ENCODE measurements at regions not wholly inside any gene's neighbourhood (a gene's known extent, or its start where the extent isn't known, plus 50 kb on each side); places are given as distances from the start of the nearest gene placed in this dataset.
A peak's percentile ranks its signal among the peaks of the same experiment; 100 is the strongest.

DNA sequence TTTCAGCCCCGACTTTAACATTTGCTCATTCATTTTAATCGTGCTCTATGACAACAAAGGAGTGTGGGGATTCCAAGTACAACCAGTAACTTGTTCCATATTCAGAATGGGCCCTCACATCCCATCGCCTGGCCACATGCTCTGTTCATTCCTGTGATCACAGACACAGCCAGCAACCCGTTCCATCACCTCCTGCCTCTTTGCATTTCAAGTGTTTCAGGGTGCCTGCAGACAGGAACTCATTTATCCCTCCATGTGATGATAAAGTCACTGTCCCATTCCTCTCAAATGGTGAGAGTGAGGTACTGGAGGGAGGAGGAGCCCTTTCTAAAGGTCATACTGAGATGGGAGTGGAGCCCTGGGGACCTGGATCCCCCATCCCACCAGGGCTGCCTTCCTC is 571.1 kb downstream of the MAT2B start:
- TF ChIP-seq, protein P1, sequence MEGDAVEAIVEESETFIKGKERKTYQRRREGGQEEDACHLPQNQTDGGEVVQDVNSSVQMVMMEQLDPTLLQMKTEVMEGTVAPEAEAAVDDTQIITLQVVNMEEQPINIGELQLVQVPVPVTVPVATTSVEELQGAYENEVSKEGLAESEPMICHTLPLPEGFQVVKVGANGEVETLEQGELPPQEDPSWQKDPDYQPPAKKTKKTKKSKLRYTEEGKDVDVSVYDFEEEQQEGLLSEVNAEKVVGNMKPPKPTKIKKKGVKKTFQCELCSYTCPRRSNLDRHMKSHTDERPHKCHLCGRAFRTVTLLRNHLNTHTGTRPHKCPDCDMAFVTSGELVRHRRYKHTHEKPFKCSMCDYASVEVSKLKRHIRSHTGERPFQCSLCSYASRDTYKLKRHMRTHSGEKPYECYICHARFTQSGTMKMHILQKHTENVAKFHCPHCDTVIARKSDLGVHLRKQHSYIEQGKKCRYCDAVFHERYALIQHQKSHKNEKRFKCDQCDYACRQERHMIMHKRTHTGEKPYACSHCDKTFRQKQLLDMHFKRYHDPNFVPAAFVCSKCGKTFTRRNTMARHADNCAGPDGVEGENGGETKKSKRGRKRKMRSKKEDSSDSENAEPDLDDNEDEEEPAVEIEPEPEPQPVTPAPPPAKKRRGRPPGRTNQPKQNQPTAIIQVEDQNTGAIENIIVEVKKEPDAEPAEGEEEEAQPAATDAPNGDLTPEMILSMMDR (IDR thresholded peaks at IDR 0.05; ENCODE audit: low read depth, low read length) = no peak

DNA sequence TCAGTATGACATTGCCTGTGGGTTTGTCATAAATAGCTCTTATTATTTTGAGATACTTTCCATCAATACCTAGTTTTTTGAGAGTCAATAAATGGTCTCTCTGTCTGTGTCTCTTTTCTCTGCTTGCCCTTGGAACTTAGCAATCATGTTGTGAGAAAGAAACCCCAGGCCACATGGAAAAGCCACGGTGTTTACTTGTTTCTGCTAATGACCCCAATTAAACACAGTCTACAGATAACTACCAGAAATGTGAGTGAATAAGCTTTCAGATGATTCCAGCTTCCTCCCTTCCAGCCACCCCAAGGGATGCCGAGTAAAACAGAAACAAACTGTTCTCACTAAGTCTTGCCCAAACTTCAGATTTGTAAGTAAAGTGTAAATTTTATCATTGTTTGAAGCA is 584.9 kb downstream of the MAT2B start:
- TF ChIP-seq, protein P1 (IDR thresholded peaks at IDR 0.05; ENCODE audit: low read depth, low read length) = no peak
- Histone ChIP-seq H3K27me3 (no peaks in the 10 kb centered on the region), H3K4me1 (ENCODE audit: low read depth) (peaks cover 8% of the 10 kb centered on the region), H3K9me3 (ENCODE audit: low read depth) (no peaks in the 10 kb centered on the region), H3K4me3 (no peak overlapping the region), H3K36me3 (no peaks in the 10 kb centered on the region), H3K27ac (no peak overlapping the region)
- no peak for DNase-seq (ENCODE audit: low read depth in 1 of 2, low spot score in 1 of 2)

More for the DNA sequence above, 571.1 kb downstream of the MAT2B start:
- H3K27ac ChIP-seq = no peak overlapping the region
- peaks cover 10% of the 10 kb centered on the region for H3K4me1 ChIP-seq (ENCODE audit: low read depth)
- no peaks in the 10 kb centered on the region for H3K9me3 ChIP-seq (ENCODE audit: low read depth)
- no peak for DNase-seq (ENCODE audit: low read depth in 1 of 2, low spot score in 1 of 2)
- no peak overlapping the region for H3K4me3 ChIP-seq
- no peaks in the 10 kb centered on the region for H3K27me3 ChIP-seq
- no peaks in the 10 kb centered on the region for H3K36me3 ChIP-seq

DNA sequence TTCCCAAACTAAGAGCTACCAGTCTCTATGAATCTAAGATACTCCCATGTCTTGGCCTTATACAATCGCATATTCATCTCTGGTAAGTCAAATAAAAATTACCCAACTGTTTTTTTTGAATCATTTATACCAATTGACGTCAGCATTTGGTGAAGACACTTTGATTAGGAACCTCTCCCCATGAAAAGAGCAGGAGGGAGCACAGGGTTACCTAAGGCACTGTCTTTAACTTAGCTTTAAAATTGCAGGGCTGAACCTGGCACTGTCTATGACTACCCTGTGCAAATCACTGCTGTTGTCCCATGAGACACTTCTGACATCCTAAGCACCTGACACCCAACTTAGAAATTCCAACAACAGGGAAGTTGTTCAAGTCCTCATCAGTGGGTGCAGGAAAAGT is 586.4 kb downstream of the MAT2B start:
- DNase-seq (ENCODE audit: low read depth in 1 of 2, low spot score in 1 of 2) = no peak
- TF ChIP-seq, protein P1 (IDR thresholded peaks at IDR 0.05; ENCODE audit: low read depth, low read length) = no peak
- no peak overlapping the region for H3K27ac ChIP-seq
- H3K4me1 ChIP-seq (ENCODE audit: low read depth) = peaks cover 8% of the 10 kb centered on the region
- no peaks in the 10 kb centered on the region for H3K9me3 ChIP-seq (ENCODE audit: low read depth)
- H3K36me3 ChIP-seq = no peaks in the 10 kb centered on the region
- H3K27me3 ChIP-seq = no peaks in the 10 kb centered on the region
- H3K4me3 ChIP-seq = no peak overlapping the region

DNA sequence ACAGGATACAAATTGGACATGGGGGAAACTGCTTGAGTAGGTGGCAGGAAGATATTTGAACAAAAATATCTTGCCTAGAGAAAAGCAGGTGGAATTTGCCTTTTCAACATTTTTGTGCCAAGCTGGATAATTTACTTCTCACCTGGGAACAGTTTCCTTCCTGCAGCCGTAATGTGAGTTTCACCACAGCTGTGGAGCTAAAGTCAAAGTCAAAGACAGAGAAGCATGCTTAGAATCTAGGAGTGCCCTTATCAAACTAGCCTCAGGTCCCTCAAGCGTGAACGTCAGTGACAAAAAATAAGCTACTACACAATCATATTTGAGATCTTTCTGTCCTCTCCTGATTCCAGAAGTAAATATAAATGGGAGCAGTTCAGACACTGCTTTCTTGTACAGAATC is 588.9 kb downstream of the MAT2B start:
- Histone ChIP-seq H3K27me3 (no peaks in the 10 kb centered on the region), H3K9me3 (ENCODE audit: low read depth) (no peaks in the 10 kb centered on the region), H3K27ac (no peak overlapping the region), H3K4me3 (no peak overlapping the region), H3K36me3 (no peaks in the 10 kb centered on the region), H3K4me1 (ENCODE audit: low read depth) (peaks cover 8% of the 10 kb centered on the region)
- TF ChIP-seq, protein P1 (IDR thresholded peaks at IDR 0.05; ENCODE audit: low read depth, low read length) = no peak
- no peak for DNase-seq (ENCODE audit: low read depth in 1 of 2, low spot score in 1 of 2)

DNA sequence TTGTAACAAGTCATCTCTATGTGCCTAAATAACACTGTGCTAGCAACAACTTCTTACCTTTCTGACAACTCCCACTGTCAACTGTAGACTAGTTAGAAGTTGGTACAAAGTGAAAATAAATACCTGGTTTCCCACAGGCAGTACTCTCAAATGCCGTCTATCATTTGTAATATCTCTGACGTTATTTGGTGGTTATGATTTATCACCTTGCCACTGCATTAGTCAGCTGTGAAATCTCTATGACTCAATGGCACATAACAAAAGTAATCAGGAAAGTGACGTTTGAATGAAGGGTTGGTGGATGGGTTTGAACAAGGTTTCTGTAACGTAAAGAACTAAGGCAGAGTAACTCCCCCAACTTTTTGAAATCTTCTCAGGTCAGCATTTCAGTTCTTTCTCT is 592.3 kb downstream of the MAT2B start:
- Histone ChIP-seq H3K9me3 (ENCODE audit: low read depth) (no peaks in the 10 kb centered on the region), H3K4me1 (ENCODE audit: low read depth) (peaks cover 8% of the 10 kb centered on the region), H3K27me3 (no peaks in the 10 kb centered on the region), H3K4me3 (no peak overlapping the region), H3K36me3 (no peaks in the 10 kb centered on the region), H3K27ac (no peak overlapping the region)
- peak in 1 of 2 donors; percentile 32 for DNase-seq (ENCODE audit: low read depth in 1 of 2, low spot score in 1 of 2)
- TF ChIP-seq, protein P1 (IDR thresholded peaks at IDR 0.05; ENCODE audit: low read depth, low read length) = no peak

DNA sequence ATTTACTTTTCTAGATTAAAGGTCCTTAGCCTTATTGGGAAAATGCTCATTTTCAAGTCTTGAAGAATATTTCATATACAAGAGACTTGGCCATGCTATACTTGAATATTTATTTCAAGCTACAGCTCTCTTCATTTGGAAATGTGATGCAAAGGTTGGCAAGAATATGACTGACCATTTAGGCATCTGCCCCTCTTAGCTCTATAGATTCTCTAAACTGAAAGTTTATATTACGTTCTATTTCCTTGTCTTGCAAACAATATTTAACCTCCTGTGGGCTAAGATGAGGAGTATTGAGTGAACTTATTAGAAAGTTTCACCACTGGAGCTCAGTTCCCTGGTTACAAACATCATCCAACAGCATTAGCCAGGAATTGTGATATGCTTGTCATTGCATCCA is 593.1 kb downstream of the MAT2B start:
- TF ChIP-seq, protein P1 (IDR thresholded peaks at IDR 0.05; ENCODE audit: low read depth, low read length) = no peak
- Histone ChIP-seq H3K27ac (no peak overlapping the region), H3K36me3 (no peaks in the 10 kb centered on the region), H3K9me3 (ENCODE audit: low read depth) (no peaks in the 10 kb centered on the region), H3K4me3 (no peak overlapping the region), H3K27me3 (no peaks in the 10 kb centered on the region), H3K4me1 (ENCODE audit: low read depth) (peaks cover 8% of the 10 kb centered on the region)
- no peak for DNase-seq (ENCODE audit: low read depth in 1 of 2, low spot score in 1 of 2)

All from cardiac muscle cell (in vitro differentiated cells and primary cell).